ENCODE measurements at regions not wholly inside any gene's neighbourhood (a gene's known extent, or its start where the extent isn't known, plus 50 kb on each side); places are given as distances from the start of the nearest gene placed in this dataset.
A peak's percentile ranks its signal among the peaks of the same experiment; 100 is the strongest.
"Not testable (repeated sequence)": the region's sequence is repeated elsewhere in the genome, so short reads cannot be mapped to it uniquely, and the experiment has no call there.

GRCh38 chr18:62442391-62442790, 80.4 kb upstream of the ZCCHC2 start:
- no peak for DNase-seq (ENCODE audit: low spot score)

- no peak for DNase-seq (ENCODE audit: low spot score)
Measured at GRCh38 chr18:62445386-62445917, 77.4 kb upstream of the ZCCHC2 start.

DNA sequence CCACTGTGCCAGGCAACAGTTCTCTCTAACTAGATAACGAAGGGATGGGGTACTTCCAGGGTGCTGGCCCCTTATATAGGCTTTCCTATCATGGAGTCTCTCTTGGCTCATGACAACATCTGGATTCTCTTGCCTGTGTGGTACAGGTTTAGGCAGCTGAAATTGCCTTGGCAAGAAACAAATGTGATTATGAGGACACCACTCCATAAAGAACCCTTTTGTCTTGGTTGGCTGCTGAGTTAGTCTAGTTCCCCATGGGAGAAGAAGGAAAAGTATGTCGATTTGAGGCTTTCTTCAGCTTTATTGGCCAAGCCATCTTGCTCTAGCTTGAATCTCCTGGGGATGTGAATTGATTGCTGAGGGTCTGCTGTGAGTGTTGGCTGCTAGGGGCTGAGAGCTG, 76.3 kb upstream of the ZCCHC2 start:
- DNase-seq (ENCODE audit: low spot score), result no peak

DNA sequence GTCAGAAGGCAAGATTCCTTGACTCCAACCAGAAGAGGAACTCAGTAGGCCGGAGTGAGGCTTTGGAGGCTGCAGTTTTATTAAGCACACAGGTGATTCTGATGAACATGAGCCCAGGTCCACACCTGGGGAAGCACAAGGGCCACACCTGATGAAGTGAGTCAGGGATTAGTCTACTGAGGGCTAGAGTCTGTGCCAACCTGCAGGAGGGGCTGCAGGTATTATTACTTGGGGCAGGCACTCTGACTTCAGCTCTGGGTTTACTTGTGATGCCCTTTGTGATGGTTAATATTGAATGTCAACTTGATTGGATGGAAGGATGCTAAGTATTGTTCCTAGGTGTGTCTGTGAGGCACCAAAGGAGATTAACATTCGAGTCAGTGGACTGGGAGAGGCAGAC, 75.2 kb upstream of the ZCCHC2 start:
- DNase-seq (ENCODE audit: low spot score), result no peak

GRCh38 chr18:62448426-62448825, 74.4 kb upstream of the ZCCHC2 start:
- DNase-seq (ENCODE audit: low spot score), result no peak

DNA sequence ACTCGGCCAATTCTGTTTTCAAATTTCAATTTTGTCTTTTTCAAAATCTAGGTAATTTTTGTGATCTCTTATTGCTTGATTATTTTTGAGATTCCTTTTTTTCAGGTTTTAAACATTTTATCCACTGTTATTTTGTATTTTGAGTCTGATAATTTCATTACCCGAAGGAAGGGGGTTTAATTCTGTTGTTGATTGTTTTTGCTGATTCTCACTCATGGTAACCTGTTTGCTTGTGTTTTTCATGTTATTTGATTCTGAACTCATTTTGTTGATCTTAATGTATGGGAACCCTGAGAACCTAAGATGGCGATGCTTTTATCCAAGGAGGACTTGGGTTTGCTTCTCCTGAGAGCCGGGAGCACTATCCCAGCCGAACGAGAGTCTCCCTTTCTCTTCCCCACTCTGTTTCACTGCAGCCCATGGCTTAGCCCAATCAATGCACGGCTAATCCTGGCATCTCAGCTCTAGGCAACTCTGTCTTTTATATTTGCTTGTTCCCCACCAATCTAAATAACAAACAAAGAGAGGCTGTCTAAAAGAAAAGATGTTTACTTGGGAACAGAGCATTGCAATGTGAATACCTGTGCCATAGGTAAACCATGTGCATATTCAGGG, 73.2 kb upstream of the ZCCHC2 start:
- DNase-seq (ENCODE audit: low spot score), result no peak

- no peak for DNase-seq (ENCODE audit: low spot score)
Measured at GRCh38 chr18:62450175-62450545, 72.7 kb upstream of the ZCCHC2 start.

GRCh38 chr18:62450546-62451410, 72.0 kb upstream of the ZCCHC2 start:
- DNase-seq (ENCODE audit: low spot score), result peak; percentile 97

DNA sequence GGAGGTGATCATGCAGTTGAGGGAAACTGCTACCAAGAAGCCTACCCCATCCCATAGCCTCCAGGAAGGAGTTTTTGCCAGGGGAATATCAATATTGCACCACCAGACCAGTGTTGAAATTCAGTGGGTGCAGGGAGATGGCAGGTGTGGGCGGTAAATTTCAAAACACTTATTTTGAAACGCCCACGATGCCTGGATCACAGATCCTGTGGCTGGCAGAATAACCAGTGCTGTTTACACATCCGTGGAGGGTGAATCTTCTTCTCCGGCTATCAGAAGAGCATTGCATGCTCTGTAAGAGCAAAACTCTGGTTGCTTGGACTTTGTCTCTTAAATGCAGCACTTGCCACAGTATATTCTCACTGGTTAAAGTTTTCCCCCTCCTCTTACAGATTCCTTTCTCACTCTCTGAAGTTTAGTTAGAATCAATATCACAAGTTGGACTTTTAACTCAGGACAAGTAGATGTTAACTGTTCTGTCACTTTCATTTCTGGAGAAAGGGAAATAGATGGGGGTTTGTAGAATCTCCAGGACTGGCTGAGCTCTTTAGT, 70.5 kb upstream of the ZCCHC2 start:
- no peak for DNase-seq (ENCODE audit: low spot score)

DNA sequence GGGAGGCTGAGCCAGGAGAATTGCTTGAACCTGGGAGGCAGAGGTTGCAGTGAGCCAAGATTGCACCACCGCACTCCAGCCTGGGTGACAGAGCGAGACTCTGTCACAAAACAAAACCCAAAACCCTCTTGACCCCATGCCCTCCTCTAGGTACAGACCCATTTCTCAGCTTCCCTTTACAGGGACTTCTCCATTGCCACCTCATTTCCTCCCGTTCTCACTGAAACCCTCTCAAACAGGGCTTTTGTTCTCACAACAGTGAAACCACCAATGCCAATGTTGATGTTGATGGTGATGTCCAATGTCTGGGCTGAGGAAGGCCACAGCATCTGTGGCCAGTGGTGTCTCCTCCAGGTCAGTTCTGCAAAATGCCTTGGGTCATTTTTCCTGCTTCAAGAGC, 69.0 kb upstream of the ZCCHC2 start:
- DNase-seq (ENCODE audit: low spot score), result no peak

GRCh38 chr18:62454527-62454926, 68.3 kb upstream of the ZCCHC2 start:
- DNase-seq (ENCODE audit: low spot score), result no peak

- no peak for DNase-seq (ENCODE audit: low spot score)
Measured at GRCh38 chr18:62455222-62455621, 67.6 kb upstream of the ZCCHC2 start.

DNA sequence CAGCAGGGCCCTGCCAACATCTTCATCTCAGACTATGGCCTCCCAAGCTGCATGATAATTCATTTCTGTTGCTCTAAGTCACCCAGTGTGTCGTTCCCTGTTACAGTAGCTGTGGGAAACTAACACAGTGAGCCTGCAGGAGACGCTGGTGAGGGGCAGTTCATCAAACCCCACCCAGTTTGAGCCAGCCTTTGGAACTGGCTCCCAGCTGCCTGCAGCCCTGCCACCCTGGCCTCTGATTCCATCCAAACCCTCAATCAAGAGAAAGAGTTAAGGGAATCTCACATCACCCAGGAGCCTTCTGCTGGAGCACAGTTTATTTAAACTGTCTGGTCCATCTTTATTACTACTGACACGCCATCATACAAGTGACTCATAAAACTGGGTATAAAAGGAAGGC, 64.9 kb upstream of the ZCCHC2 start:
- DNase-seq (ENCODE audit: low spot score), result no peak

- no peak for DNase-seq (ENCODE audit: low spot score)
Measured at GRCh38 chr18:62458346-62458745, 64.5 kb upstream of the ZCCHC2 start.

- DNase-seq (ENCODE audit: low spot score), result no peak
Measured at GRCh38 chr18:62458868-62459716, 63.7 kb upstream of the ZCCHC2 start.

DNA sequence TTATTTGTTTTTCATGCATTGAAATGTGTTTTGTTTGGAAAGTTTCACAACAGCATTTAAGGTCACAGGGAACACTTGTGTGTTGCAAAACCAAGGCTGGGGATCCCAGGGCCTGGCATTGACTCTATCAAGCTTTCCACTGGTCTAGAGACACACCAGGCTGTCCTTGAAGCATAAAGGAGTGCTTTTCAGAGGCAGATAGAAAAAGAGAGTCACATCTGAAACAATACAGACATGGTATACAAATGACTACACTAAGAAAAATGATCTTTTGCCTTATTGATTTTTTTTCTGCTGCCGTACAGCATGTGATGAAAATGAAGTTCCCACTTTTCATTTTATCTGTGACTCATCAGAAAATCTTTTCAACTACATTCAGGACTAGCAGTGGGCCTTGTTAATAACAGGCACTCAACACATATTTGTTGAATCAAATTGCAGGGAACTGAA, 61.9 kb upstream of the ZCCHC2 start:
- no peak for DNase-seq (ENCODE audit: low spot score)

DNA sequence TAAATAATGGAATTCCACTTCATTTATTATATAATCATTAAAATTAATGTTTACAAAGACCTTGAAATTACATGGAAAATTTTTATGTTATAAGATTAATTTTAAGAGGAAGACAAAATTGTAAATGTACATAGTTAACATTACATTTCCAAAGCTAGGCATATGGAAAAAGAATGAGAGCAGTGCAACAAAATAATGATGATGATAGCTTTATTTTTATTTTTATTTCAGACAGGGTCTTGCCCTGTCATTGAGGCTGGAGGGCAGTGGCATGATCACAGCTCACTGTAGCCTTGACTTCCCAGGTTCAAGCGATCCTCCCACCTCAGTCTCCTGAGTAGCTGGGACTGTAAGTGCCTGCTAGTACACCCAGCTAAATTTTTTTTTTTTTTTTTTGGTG, 61.2 kb upstream of the ZCCHC2 start:
- no peak for DNase-seq (ENCODE audit: low spot score)

DNA sequence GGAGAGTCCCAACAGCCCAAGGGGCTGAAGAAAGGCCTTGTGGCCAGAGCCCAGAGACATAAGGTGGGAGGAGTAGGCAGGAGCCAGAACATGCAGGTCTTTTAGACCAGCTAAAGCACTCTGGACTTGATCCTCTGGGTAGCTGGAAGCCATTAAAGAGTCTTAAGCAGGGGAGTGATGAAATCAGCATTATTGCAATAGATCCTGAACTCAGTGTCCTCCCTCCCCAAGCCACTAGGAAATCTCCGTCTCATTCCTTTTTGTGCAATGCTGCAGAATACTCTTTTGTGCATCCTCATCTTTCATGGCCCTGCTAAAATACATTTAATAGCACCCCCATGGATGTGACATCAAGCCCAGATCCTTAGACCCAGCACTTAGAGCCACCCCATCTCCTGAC, 58.6 kb upstream of the ZCCHC2 start:
- DNase-seq (ENCODE audit: low spot score), result no peak

- not testable (repeated sequence) for DNase-seq (ENCODE audit: low spot score)
Measured at GRCh38 chr18:62469131-62469530, 53.7 kb upstream of the ZCCHC2 start.

Data from H4 (cell line).